Dendritic cell treated with granulocyte-macrophage colony-stimulating factor and Interleukin-4, amounts not matched to agents 40 ng/mL and 50 ng/mL, for 4 days (primary cell): ENCODE measurements at regions not wholly inside any gene's neighbourhood (a gene's known extent, or its start where the extent isn't known, plus 50 kb on each side); places are given as distances from the start of the nearest gene placed in this dataset.

Experiments
- H3K27ac Mint-ChIP-seq: one replicate; pipeline ENCODE4 v1.8.0; 2022; ENCODE audit warnings: mild to moderate bottlenecking, mixed read lengths
- H3K27me3 Mint-ChIP-seq: one replicate; pipeline ENCODE4 v1.8.0; 2022; ENCODE audit warnings: mild to moderate bottlenecking, mixed read lengths
- H3K36me3 Mint-ChIP-seq: one replicate; pipeline ENCODE4 v1.8.0; 2022; ENCODE audit warnings: low read depth, mixed read lengths
- H3K4me1 Mint-ChIP-seq: one replicate; pipeline ENCODE4 v1.8.0; 2022; ENCODE audit warnings: low read depth, mixed read lengths
- H3K4me3 Mint-ChIP-seq: one replicate; pipeline ENCODE4 v1.8.0; 2022; ENCODE audit warnings: mild to moderate bottlenecking, moderate library complexity, mixed read lengths
- H3K9me3 Mint-ChIP-seq: one replicate; pipeline ENCODE4 v1.8.0; 2022; ENCODE audit warnings: mixed read lengths
- intact Hi-C: fragments of 100-400 bp; cut with micrococcal nuclease; formaldehyde crosslinking; loops from one replicate; pipeline ENCODE4 v1.15.0; 2022

DNA sequence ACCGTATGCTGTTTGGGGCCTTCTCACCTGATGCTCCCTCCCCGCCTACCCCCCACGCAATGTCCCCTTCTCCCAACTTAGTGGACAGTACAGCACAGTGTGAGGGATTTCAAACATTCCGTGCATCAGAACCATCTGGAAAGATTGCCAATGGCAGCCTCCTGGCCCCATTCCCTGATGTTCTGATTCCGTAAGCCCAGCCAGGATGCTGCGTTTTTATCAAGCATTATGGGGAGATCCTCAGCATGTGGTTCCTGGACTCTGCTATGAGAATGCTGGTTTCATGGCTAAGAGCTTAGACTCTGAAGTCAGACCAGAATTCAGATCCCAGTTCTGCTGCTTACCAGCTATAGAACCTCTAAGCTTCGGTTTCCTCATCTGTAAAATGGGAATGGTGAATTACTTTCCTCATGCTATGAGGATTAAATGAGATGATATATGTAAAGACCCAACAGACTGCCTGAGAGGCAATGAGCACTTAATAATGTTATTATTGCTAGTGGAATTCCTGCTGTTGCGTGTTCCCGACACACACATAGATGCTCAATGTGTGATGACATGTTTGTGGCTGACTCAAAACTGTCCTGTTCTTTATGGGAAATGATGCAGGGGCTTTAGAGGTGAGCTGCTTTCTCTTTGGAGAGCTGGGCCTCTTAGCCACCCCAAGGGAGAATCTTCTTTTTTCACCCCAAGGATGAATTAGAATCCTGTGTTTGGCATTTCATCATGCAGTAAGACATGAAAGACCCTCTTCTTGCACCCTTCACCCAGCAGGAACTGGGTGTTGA lies 60.8 kb upstream of the SMNDC1 start:
- Mint-ChIP-seq H3K36me3 (no peaks in the 10 kb centered on the region), H3K4me1 (peaks cover 5% of the 10 kb centered on the region), H3K4me3 (no peak overlapping the region), H3K27ac (no peak overlapping the region), H3K27me3 (peaks cover 11% of the 10 kb centered on the region), H3K9me3 (no peaks in the 10 kb centered on the region)
- intact Hi-C loops, result no loop called here

DNA sequence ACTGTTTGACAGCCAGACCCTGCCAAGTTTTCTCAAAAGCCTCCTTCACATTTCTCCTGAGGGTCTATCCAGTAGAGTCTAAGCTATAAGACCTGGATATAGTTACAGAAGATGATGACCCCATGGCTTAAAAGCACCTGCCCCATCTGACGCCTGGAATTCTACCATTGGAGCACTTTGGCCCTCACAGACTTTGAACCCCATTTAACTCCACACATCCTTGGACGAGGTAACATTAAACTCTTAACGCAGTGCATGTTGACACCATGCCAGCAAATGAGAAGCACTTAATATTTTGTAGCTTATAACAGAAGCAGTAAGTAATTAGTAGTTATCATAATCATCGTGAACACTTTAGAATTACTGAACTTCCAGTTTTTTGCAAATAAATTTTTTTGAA lies 61.9 kb upstream of the SMNDC1 start:
- Mint-ChIP-seq H3K36me3 (no peaks in the 10 kb centered on the region), H3K27ac (no peak overlapping the region), H3K27me3 (peaks cover 6% of the 10 kb centered on the region), H3K4me3 (no peak overlapping the region), H3K4me1 (peaks cover 5% of the 10 kb centered on the region), H3K9me3 (no peaks in the 10 kb centered on the region)
- intact Hi-C loops, result no loop called here

DNA sequence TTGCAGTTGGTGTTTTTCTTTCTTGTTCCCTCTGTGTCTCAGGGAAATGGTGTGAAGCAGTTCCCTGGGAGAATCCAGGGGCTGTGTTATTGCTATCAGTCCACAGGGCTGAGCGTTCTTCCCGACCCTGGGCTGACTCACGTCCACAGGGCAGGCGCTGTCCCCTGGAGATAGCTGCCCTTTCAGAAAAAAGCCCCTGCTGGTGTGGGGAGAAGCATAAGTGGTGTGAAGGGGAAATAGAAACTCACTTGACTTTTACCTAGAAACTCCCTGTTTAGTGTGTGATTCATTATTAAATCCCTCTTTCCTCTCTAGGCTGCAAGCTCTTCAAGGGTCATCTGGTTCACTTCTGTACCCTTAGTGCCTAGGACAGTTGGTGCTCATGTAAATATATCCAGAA lies 63.3 kb upstream of the SMNDC1 start:
- intact Hi-C loops, result no loop called here

DNA sequence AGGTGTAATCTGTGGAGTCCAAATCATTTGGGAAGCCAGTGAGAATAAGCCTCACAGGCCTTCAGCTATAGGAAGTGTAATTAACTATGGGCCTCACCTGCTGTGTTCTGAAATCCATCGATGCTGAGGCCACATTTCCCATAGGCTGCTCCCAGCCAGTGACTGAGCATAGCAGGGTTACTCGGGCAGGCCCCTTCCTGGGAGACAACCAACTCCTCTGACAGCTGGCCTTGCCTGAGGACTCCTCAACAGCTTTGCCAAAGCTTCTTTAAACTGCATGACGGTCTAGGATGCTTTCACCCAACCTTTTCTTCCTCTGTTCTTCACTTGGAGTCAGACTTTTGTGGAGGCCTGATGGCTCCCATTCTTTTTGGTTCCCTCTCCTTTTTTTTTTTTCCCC lies 63.8 kb upstream of the SMNDC1 start:
- Mint-ChIP-seq H3K36me3 (no peaks in the 10 kb centered on the region), H3K27me3 (peaks cover 6% of the 10 kb centered on the region), H3K4me3 (no peak overlapping the region), H3K27ac (no peak overlapping the region), H3K9me3 (no peaks in the 10 kb centered on the region), H3K4me1 (peaks cover 5% of the 10 kb centered on the region)
- intact Hi-C loops, result no loop called here

More for the DNA sequence above, 63.3 kb upstream of the SMNDC1 start:
- Mint-ChIP-seq H3K27me3 (peaks cover 4% of the 10 kb centered on the region), H3K36me3 (no peaks in the 10 kb centered on the region), H3K9me3 (no peaks in the 10 kb centered on the region), H3K4me1 (peaks cover 5% of the 10 kb centered on the region), H3K4me3 (no peak overlapping the region), H3K27ac (no peak overlapping the region)

- no peak overlapping the region for H3K27ac Mint-ChIP-seq
- no peak overlapping the region for H3K4me3 Mint-ChIP-seq
- intact Hi-C loops, result no loop called here
- H3K9me3 Mint-ChIP-seq, result no peaks in the 10 kb centered on the region
- H3K4me1 Mint-ChIP-seq, result peaks cover 5% of the 10 kb centered on the region
- no peaks in the 10 kb centered on the region for H3K36me3 Mint-ChIP-seq
- H3K27me3 Mint-ChIP-seq, result peaks cover 15% of the 10 kb centered on the region
Measured at GRCh38 chr10:110370006-110370405, 65.3 kb upstream of the SMNDC1 start.

DNA sequence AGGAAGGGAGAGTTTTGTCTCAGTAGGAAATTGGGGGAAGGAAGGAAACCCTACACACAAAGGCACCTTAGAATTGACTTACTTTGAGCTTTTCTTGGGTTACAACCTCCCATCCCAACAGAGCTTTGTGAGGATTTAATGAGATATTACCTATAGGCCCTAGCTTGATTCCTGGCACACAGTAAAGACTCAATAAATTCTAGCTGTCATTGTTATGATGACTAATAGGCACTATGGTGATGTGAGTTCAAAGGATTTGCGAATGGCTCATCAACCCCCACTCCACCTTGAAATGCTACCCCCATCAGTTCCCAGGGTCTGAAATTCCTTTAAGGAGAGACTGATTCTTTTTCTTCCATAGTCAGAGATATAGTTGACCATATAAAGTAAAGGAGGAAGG lies 67.9 kb upstream of the SMNDC1 start:
- Mint-ChIP-seq H3K27me3 (peaks cover 31% of the 10 kb centered on the region), H3K4me3 (no peak overlapping the region), H3K9me3 (no peaks in the 10 kb centered on the region), H3K36me3 (no peaks in the 10 kb centered on the region), H3K27ac (no peak overlapping the region), H3K4me1 (peaks cover 20% of the 10 kb centered on the region)
- intact Hi-C loops, result no loop called here

GRCh38 chr10:110373059-110373458 lies 68.3 kb upstream of the SMNDC1 start:
- intact Hi-C loops, result no loop called here
- H3K9me3 Mint-ChIP-seq, result no peaks in the 10 kb centered on the region
- H3K4me3 Mint-ChIP-seq, result no peak overlapping the region
- peaks cover 20% of the 10 kb centered on the region for H3K4me1 Mint-ChIP-seq
- peaks cover 33% of the 10 kb centered on the region for H3K27me3 Mint-ChIP-seq
- no peak overlapping the region for H3K27ac Mint-ChIP-seq
- H3K36me3 Mint-ChIP-seq, result no peaks in the 10 kb centered on the region

- no peak overlapping the region for H3K27ac Mint-ChIP-seq
- peaks cover 20% of the 10 kb centered on the region for H3K4me1 Mint-ChIP-seq
- no peak overlapping the region for H3K4me3 Mint-ChIP-seq
- no peaks in the 10 kb centered on the region for H3K9me3 Mint-ChIP-seq
- intact Hi-C loops, result no loop called here
- H3K27me3 Mint-ChIP-seq, result peaks cover 38% of the 10 kb centered on the region
- no peaks in the 10 kb centered on the region for H3K36me3 Mint-ChIP-seq
Measured at GRCh38 chr10:110373857-110374654, 69.3 kb upstream of the SMNDC1 start.

GRCh38 chr10:110375121-110375520 lies 70.4 kb upstream of the SMNDC1 start:
- Mint-ChIP-seq H3K9me3 (no peaks in the 10 kb centered on the region), H3K27me3 (peaks cover 38% of the 10 kb centered on the region), H3K36me3 (no peaks in the 10 kb centered on the region), H3K4me3 (no peak overlapping the region), H3K4me1 (peaks cover 15% of the 10 kb centered on the region), H3K27ac (no peak overlapping the region)
- intact Hi-C loops, result no loop called here

DNA sequence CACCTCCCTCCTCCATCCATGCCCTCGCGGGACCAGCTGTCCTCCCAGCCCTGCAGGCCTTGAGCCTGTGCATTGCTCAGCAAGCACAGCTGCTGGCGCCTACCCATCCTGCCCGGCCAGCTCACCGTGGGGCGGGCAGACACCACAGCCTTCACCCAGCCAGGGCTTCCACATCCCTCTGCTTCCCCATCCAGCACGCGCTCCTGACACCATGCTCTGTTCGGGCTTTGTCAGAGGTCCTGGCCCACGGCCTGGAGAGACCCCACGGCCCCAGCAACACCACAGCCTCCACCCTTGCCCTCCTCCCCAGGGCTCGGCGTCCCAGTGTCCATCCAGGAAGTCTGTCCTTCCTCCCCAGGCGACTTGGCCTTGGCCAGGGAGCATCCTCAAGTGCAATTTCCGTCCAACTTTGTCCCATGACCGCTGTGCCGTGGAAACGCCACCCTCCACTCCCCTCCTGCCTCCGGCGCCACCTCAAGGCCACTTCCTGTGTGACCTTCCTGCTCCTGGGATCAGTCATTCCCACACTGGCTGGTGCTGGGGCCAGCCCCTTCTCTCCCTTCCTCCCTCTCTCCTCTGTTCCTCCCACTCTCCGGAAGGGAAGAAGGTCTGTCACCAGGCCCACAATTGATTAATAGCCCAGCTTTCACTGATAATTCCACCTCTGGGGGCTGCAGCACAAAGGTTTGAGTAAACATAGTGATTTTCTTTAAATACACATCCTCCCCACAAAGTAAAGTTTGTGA lies 71.5 kb upstream of the SMNDC1 start:
- Mint-ChIP-seq H3K4me3 (no peak overlapping the region), H3K4me1 (peaks cover 15% of the 10 kb centered on the region), H3K27ac (no peak overlapping the region), H3K36me3 (no peaks in the 10 kb centered on the region), H3K9me3 (no peaks in the 10 kb centered on the region), H3K27me3 (peaks cover 38% of the 10 kb centered on the region)
- intact Hi-C loops, result no loop called here

DNA sequence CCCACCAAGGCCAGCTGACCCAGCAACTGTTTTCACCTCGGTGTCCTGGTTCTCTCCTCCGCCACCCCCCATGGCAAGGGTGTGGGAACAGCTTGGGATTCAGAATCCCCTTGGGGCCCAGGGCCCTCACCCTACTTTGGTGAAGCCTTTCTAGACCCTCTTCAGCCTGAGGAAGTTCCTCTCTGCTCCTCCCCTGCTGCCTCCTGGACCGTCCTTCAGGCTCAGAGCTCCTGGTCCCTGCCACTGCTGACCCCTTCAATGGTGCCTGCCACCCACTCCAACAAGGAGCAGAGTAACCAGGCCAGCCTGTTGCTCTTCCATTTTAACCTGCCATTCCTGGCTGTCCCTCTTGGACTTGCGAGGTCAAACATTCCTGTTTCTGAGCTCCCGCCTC lies 72.0 kb upstream of the SMNDC1 start:
- no peaks in the 10 kb centered on the region for H3K36me3 Mint-ChIP-seq
- H3K27me3 Mint-ChIP-seq, result peaks cover 43% of the 10 kb centered on the region
- intact Hi-C loops, result no loop called here
- H3K9me3 Mint-ChIP-seq, result no peaks in the 10 kb centered on the region
- H3K27ac Mint-ChIP-seq, result no peak overlapping the region
- H3K4me3 Mint-ChIP-seq, result no peak overlapping the region
- H3K4me1 Mint-ChIP-seq, result peaks cover 15% of the 10 kb centered on the region

DNA sequence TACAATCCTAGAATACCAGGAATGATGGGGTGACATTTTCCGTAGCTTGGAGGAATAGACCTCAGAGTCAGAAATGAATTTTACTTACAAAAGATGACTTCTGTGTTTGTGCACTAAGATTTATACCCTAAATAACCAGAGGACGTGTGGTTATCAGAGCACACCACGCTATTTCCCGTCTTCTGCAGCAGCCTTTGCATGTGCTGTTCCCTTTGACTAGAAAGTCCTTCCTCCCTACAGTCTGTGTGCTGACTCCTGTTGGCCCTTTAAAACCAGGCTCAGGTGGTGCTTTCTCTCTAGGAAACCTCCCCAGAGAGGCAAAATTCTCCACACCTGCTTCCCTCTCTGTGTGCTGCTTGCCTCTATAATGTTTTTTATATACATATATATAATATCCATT lies 73.3 kb upstream of the SMNDC1 start:
- H3K27me3 Mint-ChIP-seq, result peaks cover 46% of the 10 kb centered on the region
- no peak overlapping the region for H3K27ac Mint-ChIP-seq
- H3K4me3 Mint-ChIP-seq, result no peak overlapping the region
- intact Hi-C loops, result no loop called here
- peaks cover 15% of the 10 kb centered on the region for H3K4me1 Mint-ChIP-seq
- no peaks in the 10 kb centered on the region for H3K36me3 Mint-ChIP-seq
- no peaks in the 10 kb centered on the region for H3K9me3 Mint-ChIP-seq

GRCh38 chr10:110378533-110379108 lies 73.9 kb upstream of the SMNDC1 start:
- no peak overlapping the region for H3K4me3 Mint-ChIP-seq
- no peak overlapping the region for H3K27ac Mint-ChIP-seq
- intact Hi-C loops, result no loop called here
- H3K36me3 Mint-ChIP-seq, result no peaks in the 10 kb centered on the region
- peaks cover 15% of the 10 kb centered on the region for H3K4me1 Mint-ChIP-seq
- H3K27me3 Mint-ChIP-seq, result peaks cover 43% of the 10 kb centered on the region
- H3K9me3 Mint-ChIP-seq, result no peaks in the 10 kb centered on the region

- no peak overlapping the region for H3K4me3 Mint-ChIP-seq
- intact Hi-C loops, result no loop called here
Measured at GRCh38 chr10:110379831-110380230, 75.1 kb upstream of the SMNDC1 start.

More at GRCh38 chr10:110379831-110380230, 75.1 kb upstream of the SMNDC1 start:
- Mint-ChIP-seq H3K27ac (no peak overlapping the region), H3K27me3 (peaks cover 35% of the 10 kb centered on the region), H3K36me3 (no peaks in the 10 kb centered on the region), H3K9me3 (no peaks in the 10 kb centered on the region), H3K4me1 (peaks cover 15% of the 10 kb centered on the region)
